GM23338 (cell line): ENCODE measurements at regions not wholly inside any gene's neighbourhood (a gene's known extent, or its start where the extent isn't known, plus 50 kb on each side); places are given as distances from the start of the nearest gene placed in this dataset.

Experiments
- ATAC-seq: fragments of 200-7000 bp; cut with Tn5 transposase; 3 replicates; pipeline ENCODE4 v1.9.1; 2020
- DNase-seq: peaks from one replicate; pipeline ENCODE4 v3.0.0-alpha.2; 2015; ENCODE audit warnings: low spot score
- H2AFZ ChIP-seq: fragments of 200-600 bp; sonication (generic); 2 replicates; pipeline ENCODE4 v1.8.0; 2016; ENCODE audit warnings: antibody characterized with exemption, mild to moderate bottlenecking, moderate library complexity
- H3F3A ChIP-seq: fragments of 200-600 bp; sonication (generic); replicated peaks from 2 replicates; pipeline ENCODE4 v1.8.0; 2017; ENCODE audit warnings: antibody characterized with exemption, mixed run types, low read depth
- H3K27ac ChIP-seq: fragments of 200-600 bp; sonication (generic); 2 replicates; pipeline ENCODE4 v1.6.1; 2016; ENCODE audit warnings: low read depth
- H3K27me3 ChIP-seq: fragments of 200-600 bp; sonication (generic); 2 replicates; pipeline ENCODE4 v1.8.0; 2016; ENCODE audit warnings: mild to moderate bottlenecking, mixed run types, moderate library complexity; ENCODE audit not compliant: insufficient read depth
- H3K36me3 ChIP-seq: fragments of 200-600 bp; sonication (generic); 2 replicates; pipeline ENCODE4 v1.8.0; 2016; ENCODE audit warnings: mild to moderate bottlenecking; ENCODE audit not compliant: insufficient read depth
- H3K4me1 ChIP-seq: fragments of 200-600 bp; sonication (generic); 2 replicates; pipeline ENCODE4 v1.8.0; 2016; ENCODE audit warnings: mild to moderate bottlenecking, moderate library complexity; ENCODE audit not compliant: insufficient read depth
- H3K4me2 ChIP-seq: fragments of 200-600 bp; sonication (generic); 2 replicates; pipeline ENCODE4 v1.7.1; 2017; ENCODE audit warnings: mixed run types
- H3K4me3 ChIP-seq: fragments of 200-600 bp; sonication (generic); 2 replicates; pipeline ENCODE4 v1.6.1; 2016; ENCODE audit warnings: mixed run types
- H3K79me2 ChIP-seq: fragments of 200-600 bp; sonication (generic); replicated peaks from 2 replicates; pipeline ENCODE4 v1.8.0; 2017; ENCODE audit warnings: mild to moderate bottlenecking; ENCODE audit not compliant: insufficient read depth
- H3K9me2 ChIP-seq: fragments of 200-600 bp; sonication (generic); 2 replicates; pipeline ENCODE4 v1.8.0; 2017; ENCODE audit not compliant: insufficient read depth
- H4K20me1 ChIP-seq: fragments of 200-600 bp; sonication (generic); replicated peaks from 2 replicates; pipeline ENCODE4 v1.8.0; 2017; ENCODE audit warnings: mild to moderate bottlenecking; ENCODE audit not compliant: insufficient read depth
- H3K27ac Mint-ChIP-seq: 2 replicates; pipeline ENCODE4 v1.8.0; 2020; ENCODE audit warnings: inconsistent platforms, mild to moderate bottlenecking, moderate library complexity, mixed read lengths
- H3K27me3 Mint-ChIP-seq: 3 replicates; pipeline ENCODE4 v1.8.0; 2022; ENCODE audit warnings: low read depth, mild to moderate bottlenecking, moderate library complexity, mixed read lengths, inconsistent platforms; ENCODE audit not compliant: insufficient read depth, poor library complexity
- H3K36me3 Mint-ChIP-seq: 3 replicates; pipeline ENCODE4 v1.8.0; 2021; ENCODE audit warnings: low read depth, mild to moderate bottlenecking, inconsistent platforms, moderate library complexity, mixed read lengths
- H3K4me1 Mint-ChIP-seq: 3 replicates; pipeline ENCODE4 v1.8.0; 2020; ENCODE audit warnings: mild to moderate bottlenecking, inconsistent platforms, mixed read lengths
- H3K4me3 Mint-ChIP-seq: 3 replicates; pipeline ENCODE4 v1.8.0; 2021; ENCODE audit warnings: moderate library complexity, mild to moderate bottlenecking, inconsistent platforms, mixed read lengths
- H3K9me3 Mint-ChIP-seq: 3 replicates; pipeline ENCODE4 v1.8.0; 2020; ENCODE audit warnings: moderate library complexity, mild to moderate bottlenecking, inconsistent platforms, mixed read lengths
- CREB1 ChIP-seq: fragments of 250-450 bp; sonication (Bioruptor Pico); IDR thresholded peaks from 2 replicates; pipeline ENCODE4 v1.5.0; 2020; ENCODE audit warnings: low read depth, mild to moderate bottlenecking, moderate library complexity
- CTCF ChIP-seq, 2 experiments: fragments of 200-600 bp in 1 of 2; sonication (generic) in 1 of 2; conservative IDR thresholded peaks; 2 replicates each; pipeline versions ENCODE4 v1.5.1 to v1.6.1; 2016 to 2017; ENCODE audit warnings: antibody characterized with exemption in 2 of 2, low read depth in 2 of 2, mild to moderate bottlenecking in 2 of 2, moderate library complexity in 1 of 2
- EZH2 ChIP-seq: fragments of 200-600 bp; sonication (generic); IDR thresholded peaks from one replicate; pipeline ENCODE4 v1.8.0; 2017; ENCODE audit warnings: antibody characterized with exemption, mild to moderate bottlenecking, low read depth; ENCODE audit not compliant: unreplicated experiment
- EZH2phosphoT487 ChIP-seq: fragments of 200-600 bp; sonication (generic); IDR thresholded peaks from one replicate; pipeline ENCODE4 v1.8.1; 2018; ENCODE audit warnings: antibody characterized with exemption; ENCODE audit not compliant: unreplicated experiment
- JUNB ChIP-seq: IDR thresholded peaks from one replicate; pipeline ENCODE4 v1.6.1; 2016; ENCODE audit warnings: antibody characterized with exemption; ENCODE audit not compliant: unreplicated experiment
- NANOG ChIP-seq: IDR thresholded peaks from 2 replicates; pipeline ENCODE4 v1.6.1; 2016; ENCODE audit warnings: antibody characterized with exemption, borderline replicate concordance
- POLR2AphosphoS5 ChIP-seq: IDR thresholded peaks from 2 replicates; pipeline ENCODE4 v1.6.1; 2016; ENCODE audit warnings: antibody characterized with exemption, low read depth
- REST ChIP-seq: IDR thresholded peaks from one replicate; pipeline ENCODE4 v1.6.1; 2018; ENCODE audit warnings: antibody characterized with exemption; ENCODE audit not compliant: unreplicated experiment
- STAT1 ChIP-seq: IDR thresholded peaks from one replicate; pipeline ENCODE4 v1.6.1; 2016; ENCODE audit warnings: antibody characterized with exemption; ENCODE audit not compliant: unreplicated experiment
- ZNF114 ChIP-seq: fragments of 250-450 bp; sonication (Bioruptor Pico); IDR thresholded peaks from 2 replicates; pipeline ENCODE4 v1.5.0; 2020; ENCODE audit warnings: mild to moderate bottlenecking, moderate library complexity
- ZNF331 ChIP-seq: fragments of 250-450 bp; sonication (Bioruptor Pico); IDR thresholded peaks from 2 replicates; pipeline ENCODE4 v1.5.0; 2020; ENCODE audit warnings: low read depth, mild to moderate bottlenecking, moderate library complexity
- TF ChIP-seq, protein P1 (sequence below): fragments of 250-450 bp; sonication (Bioruptor Pico); IDR thresholded peaks from 2 replicates; pipeline ENCODE4 v1.5.0; 2020; ENCODE audit warnings: mild to moderate bottlenecking, moderate library complexity
- TF ChIP-seq, protein P2 (sequence below): IDR thresholded peaks from 2 replicates; pipeline ENCODE4 v1.6.1; 2016; ENCODE audit warnings: antibody characterized with exemption

GRCh38 chr2:3104261-3104660 is 273.4 kb downstream of the EIPR1 start:
- ATAC-seq (no peak), DNase-seq (no peak)
- Histone ChIP-seq H3K9me2 (0 out of 2 replicates have a peak, but pooled peaks cover 5% of the 10 kb centered on the region), H3K27ac (no peak overlapping the region), H4K20me1 (no peaks in the 10 kb centered on the region), H3K79me2 (no peaks in the 10 kb centered on the region), H3K27me3 (no peaks in the 10 kb centered on the region), H3K4me2 (no peak overlapping the region), H2AFZ (no peak overlapping the region), H3K36me3 (no peaks in the 10 kb centered on the region), H3K4me3 (no peak overlapping the region), H3K4me1 (peaks cover 6% of the 10 kb centered on the region; the same call in 1 of the 2 replicates), H3F3A (no peaks in the 10 kb centered on the region)
- Mint-ChIP-seq H3K36me3 (no peaks in the 10 kb centered on the region; the same call in 2 of the 3 replicates), H3K27ac (no peak overlapping the region), H3K4me3 (no peak overlapping the region), H3K27me3 (peaks cover 16% of the 10 kb centered on the region), H3K9me3 (no peaks in the 10 kb centered on the region), H3K4me1 (peaks cover 14% of the 10 kb centered on the region)
- TF ChIP-seq CREB1 (CRISPR knock-in tag) = no peak
- no peak for TF ChIP-seq NANOG
- no peak for TF ChIP-seq EZH2
- TF ChIP-seq JUNB = no peak
- no peak for TF ChIP-seq ZNF114 (CRISPR knock-in tag)
- TF ChIP-seq EZH2phosphoT487 = no peak
- TF ChIP-seq, protein P1, sequence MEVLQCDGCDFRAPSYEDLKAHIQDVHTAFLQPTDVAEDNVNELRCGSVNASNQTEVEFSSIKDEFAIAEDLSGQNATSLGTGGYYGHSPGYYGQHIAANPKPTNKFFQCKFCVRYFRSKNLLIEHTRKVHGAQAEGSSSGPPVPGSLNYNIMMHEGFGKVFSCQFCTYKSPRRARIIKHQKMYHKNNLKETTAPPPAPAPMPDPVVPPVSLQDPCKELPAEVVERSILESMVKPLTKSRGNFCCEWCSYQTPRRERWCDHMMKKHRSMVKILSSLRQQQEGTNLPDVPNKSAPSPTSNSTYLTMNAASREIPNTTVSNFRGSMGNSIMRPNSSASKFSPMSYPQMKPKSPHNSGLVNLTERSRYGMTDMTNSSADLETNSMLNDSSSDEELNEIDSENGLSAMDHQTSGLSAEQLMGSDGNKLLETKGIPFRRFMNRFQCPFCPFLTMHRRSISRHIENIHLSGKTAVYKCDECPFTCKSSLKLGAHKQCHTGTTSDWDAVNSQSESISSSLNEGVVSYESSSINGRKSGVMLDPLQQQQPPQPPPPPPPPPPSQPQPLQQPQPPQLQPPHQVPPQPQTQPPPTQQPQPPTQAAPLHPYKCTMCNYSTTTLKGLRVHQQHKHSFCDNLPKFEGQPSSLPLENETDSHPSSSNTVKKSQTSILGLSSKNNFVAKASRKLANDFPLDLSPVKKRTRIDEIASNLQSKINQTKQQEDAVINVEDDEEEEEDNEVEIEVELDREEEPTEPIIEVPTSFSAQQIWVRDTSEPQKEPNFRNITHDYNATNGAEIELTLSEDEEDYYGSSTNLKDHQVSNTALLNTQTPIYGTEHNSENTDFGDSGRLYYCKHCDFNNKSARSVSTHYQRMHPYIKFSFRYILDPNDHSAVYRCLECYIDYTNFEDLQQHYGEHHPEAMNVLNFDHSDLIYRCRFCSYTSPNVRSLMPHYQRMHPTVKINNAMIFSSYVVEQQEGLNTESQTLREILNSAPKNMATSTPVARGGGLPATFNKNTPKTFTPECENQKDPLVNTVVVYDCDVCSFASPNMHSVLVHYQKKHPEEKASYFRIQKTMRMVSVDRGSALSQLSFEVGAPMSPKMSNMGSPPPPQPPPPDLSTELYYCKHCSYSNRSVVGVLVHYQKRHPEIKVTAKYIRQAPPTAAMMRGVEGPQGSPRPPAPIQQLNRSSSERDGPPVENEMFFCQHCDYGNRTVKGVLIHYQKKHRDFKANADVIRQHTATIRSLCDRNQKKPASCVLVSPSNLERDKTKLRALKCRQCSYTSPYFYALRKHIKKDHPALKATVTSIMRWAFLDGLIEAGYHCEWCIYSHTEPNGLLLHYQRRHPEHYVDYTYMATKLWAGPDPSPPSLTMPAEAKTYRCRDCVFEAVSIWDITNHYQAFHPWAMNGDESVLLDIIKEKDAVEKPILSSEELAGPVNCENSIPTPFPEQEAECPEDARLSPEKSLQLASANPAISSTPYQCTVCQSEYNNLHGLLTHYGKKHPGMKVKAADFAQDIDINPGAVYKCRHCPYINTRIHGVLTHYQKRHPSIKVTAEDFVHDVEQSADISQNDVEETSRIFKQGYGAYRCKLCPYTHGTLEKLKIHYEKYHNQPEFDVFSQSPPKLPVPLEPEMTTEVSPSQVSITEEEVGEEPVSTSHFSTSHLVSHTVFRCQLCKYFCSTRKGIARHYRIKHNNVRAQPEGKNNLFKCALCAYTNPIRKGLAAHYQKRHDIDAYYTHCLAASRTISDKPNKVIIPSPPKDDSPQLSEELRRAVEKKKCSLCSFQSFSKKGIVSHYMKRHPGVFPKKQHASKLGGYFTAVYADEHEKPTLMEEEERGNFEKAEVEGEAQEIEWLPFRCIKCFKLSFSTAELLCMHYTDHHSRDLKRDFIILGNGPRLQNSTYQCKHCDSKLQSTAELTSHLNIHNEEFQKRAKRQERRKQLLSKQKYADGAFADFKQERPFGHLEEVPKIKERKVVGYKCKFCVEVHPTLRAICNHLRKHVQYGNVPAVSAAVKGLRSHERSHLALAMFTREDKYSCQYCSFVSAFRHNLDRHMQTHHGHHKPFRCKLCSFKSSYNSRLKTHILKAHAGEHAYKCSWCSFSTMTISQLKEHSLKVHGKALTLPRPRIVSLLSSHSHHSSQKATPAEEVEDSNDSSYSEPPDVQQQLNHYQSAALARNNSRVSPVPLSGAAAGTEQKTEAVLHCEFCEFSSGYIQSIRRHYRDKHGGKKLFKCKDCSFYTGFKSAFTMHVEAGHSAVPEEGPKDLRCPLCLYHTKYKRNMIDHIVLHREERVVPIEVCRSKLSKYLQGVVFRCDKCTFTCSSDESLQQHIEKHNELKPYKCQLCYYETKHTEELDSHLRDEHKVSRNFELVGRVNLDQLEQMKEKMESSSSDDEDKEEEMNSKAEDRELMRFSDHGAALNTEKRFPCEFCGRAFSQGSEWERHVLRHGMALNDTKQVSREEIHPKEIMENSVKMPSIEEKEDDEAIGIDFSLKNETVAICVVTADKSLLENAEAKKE (CRISPR knock-in tag) = no peak
- TF ChIP-seq ZNF331 (CRISPR knock-in tag) = no peak
- no peak for TF ChIP-seq STAT1
- no peak for TF ChIP-seq POLR2AphosphoS5
- TF ChIP-seq REST = no peak
- TF ChIP-seq CTCF (conservative IDR thresholded peaks at IDR 0.05; ENCODE audit: low read depth in 2 of 2) = no peak
- TF ChIP-seq, protein P2, sequence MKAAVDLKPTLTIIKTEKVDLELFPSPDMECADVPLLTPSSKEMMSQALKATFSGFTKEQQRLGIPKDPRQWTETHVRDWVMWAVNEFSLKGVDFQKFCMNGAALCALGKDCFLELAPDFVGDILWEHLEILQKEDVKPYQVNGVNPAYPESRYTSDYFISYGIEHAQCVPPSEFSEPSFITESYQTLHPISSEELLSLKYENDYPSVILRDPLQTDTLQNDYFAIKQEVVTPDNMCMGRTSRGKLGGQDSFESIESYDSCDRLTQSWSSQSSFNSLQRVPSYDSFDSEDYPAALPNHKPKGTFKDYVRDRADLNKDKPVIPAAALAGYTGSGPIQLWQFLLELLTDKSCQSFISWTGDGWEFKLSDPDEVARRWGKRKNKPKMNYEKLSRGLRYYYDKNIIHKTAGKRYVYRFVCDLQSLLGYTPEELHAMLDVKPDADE = no peak
